Activated naive CD4-positive, alpha-beta T cell treated with anti-CD3 and anti-CD28 coated beads, Interleukin-2, amount 50 U/mL, for 72 hours (primary cell): ENCODE measurements at regions not wholly inside any gene's neighbourhood (a gene's known extent, or its start where the extent isn't known, plus 50 kb on each side); places are given as distances from the start of the nearest gene placed in this dataset.

ENCODE experiments used
- ATAC-seq, 2 donors: fragments of 150-1000 bp; cut with Tn5 transposase; 2 replicates each; pipeline ENCODE4 v1.10.0; 2021; ENCODE audit warnings: mild to moderate bottlenecking in 2 of 2, moderate library complexity in 2 of 2
- DNase-seq, 2 donors: peaks; one replicate each; pipeline ENCODE4 v3.0.0; 2021 to 2022; ENCODE audit warnings: low spot score in 2 of 2
- H3K27ac Mint-ChIP-seq, 2 donors: one replicate each; pipeline ENCODE4 v1.8.0; 2022; ENCODE audit warnings: mild to moderate bottlenecking in 2 of 2, mixed read lengths in 2 of 2
- H3K36me3 Mint-ChIP-seq, 2 donors: one replicate each; pipeline ENCODE4 v1.8.0; 2022; ENCODE audit warnings: mixed read lengths in 2 of 2
- H3K9me3 Mint-ChIP-seq, 2 donors: one replicate each; pipeline ENCODE4 v1.8.0; 2022; ENCODE audit warnings: mixed read lengths in 2 of 2

GRCh38 chr9:81498576-81498975, 190.8 kb downstream of the TLE1 start:
- DNase-seq (no peak), ATAC-seq (no peak)
- Mint-ChIP-seq H3K36me3 (no peaks in the 10 kb centered on the region), H3K27ac (no peak overlapping the region), H3K9me3 (peaks cover 4 to 10% of the 10 kb centered on the region in 2 donors)

- ATAC-seq: no peak
- Mint-ChIP-seq H3K9me3 (peaks cover 4 to 10% of the 10 kb centered on the region in 2 donors), H3K36me3 (no peaks in the 10 kb centered on the region), H3K27ac (no peak overlapping the region)
- DNase-seq: no peak
These were observed 192.3 kb downstream of the TLE1 start for GRCh38 chr9:81497091-81497490.

- Mint-ChIP-seq H3K36me3 (no peaks in the 10 kb centered on the region), H3K9me3 (peaks cover 4 to 5% of the 10 kb centered on the region in 2 donors), H3K27ac (no peak overlapping the region)
- ATAC-seq (no peak), DNase-seq (no peak)
These were observed 196.5 kb downstream of the TLE1 start for GRCh38 chr9:81492710-81493447.

- H3K36me3 Mint-ChIP-seq: no peaks in the 10 kb centered on the region
- DNase-seq: no peak
- ATAC-seq: no peak
- H3K9me3 Mint-ChIP-seq: peaks cover 0 to under 1% of the 10 kb centered on the region in 2 donors
- no peak overlapping the region for H3K27ac Mint-ChIP-seq
These were observed 198.6 kb downstream of the TLE1 start for GRCh38 chr9:81490605-81491331.

- ATAC-seq (no peak), DNase-seq (no peak)
- Mint-ChIP-seq H3K36me3 (no peaks in the 10 kb centered on the region), H3K27ac (no peak overlapping the region), H3K9me3 (peaks cover 0 to 3% of the 10 kb centered on the region in 2 donors)
These were observed 200.3 kb downstream of the TLE1 start for GRCh38 chr9:81489046-81489445.

GRCh38 chr9:81480828-81481604, 208.3 kb downstream of the TLE1 start:
- ATAC-seq: no peak
- no peak for DNase-seq
- H3K36me3 Mint-ChIP-seq: peaks cover 0 to 4% of the 10 kb centered on the region in 2 donors
- H3K9me3 Mint-ChIP-seq: peaks cover 4 to 6% of the 10 kb centered on the region in 2 donors
- H3K27ac Mint-ChIP-seq: no peak overlapping the region

GRCh38 chr9:81479573-81479972, 209.8 kb downstream of the TLE1 start:
- H3K36me3 Mint-ChIP-seq: peaks cover 0 to 4% of the 10 kb centered on the region in 2 donors
- no peak overlapping the region for H3K27ac Mint-ChIP-seq

GRCh38 chr9:81477669-81478068, 211.7 kb downstream of the TLE1 start:
- Mint-ChIP-seq H3K36me3 (peaks cover 0 to 4% of the 10 kb centered on the region in 2 donors), H3K9me3 (peaks cover 3 to 4% of the 10 kb centered on the region in 2 donors), H3K27ac (no peak overlapping the region)
- DNase-seq (no peak), ATAC-seq (no peak)

More at GRCh38 chr9:81479573-81479972, 209.8 kb downstream of the TLE1 start:
- no peak for ATAC-seq
- peaks cover 4% of the 10 kb centered on the region in 2 donors for H3K9me3 Mint-ChIP-seq
- no peak for DNase-seq

GRCh38 chr9:81476813-81477490, 212.4 kb downstream of the TLE1 start:
- H3K9me3 Mint-ChIP-seq: peaks cover 3 to 4% of the 10 kb centered on the region in 2 donors
- peaks cover 0 to 4% of the 10 kb centered on the region in 2 donors for H3K36me3 Mint-ChIP-seq
- no peak for DNase-seq
- no peak overlapping the region for H3K27ac Mint-ChIP-seq
- no peak for ATAC-seq

- Mint-ChIP-seq H3K9me3 (no peaks in the 10 kb centered on the region), H3K36me3 (no peaks in the 10 kb centered on the region), H3K27ac (no peak overlapping the region)
- no peak for ATAC-seq
- no peak for DNase-seq
These were observed 214.6 kb downstream of the TLE1 start for GRCh38 chr9:81474792-81475191.

- DNase-seq (no peak), ATAC-seq (no peak)
- Mint-ChIP-seq H3K36me3 (peaks cover 0 to 1% of the 10 kb centered on the region in 2 donors), H3K27ac (no peak overlapping the region), H3K9me3 (no peaks in the 10 kb centered on the region)
These were observed 215.2 kb downstream of the TLE1 start for GRCh38 chr9:81474125-81474524.

GRCh38 chr9:81473708-81474107, 215.6 kb downstream of the TLE1 start:
- H3K27ac Mint-ChIP-seq: no peak overlapping the region
- no peak for ATAC-seq
- no peak for DNase-seq
- peaks cover 0 to 6% of the 10 kb centered on the region in 2 donors for H3K36me3 Mint-ChIP-seq
- H3K9me3 Mint-ChIP-seq: no peaks in the 10 kb centered on the region

GRCh38 chr9:81473206-81473605, 216.1 kb downstream of the TLE1 start:
- ATAC-seq: no peak
- DNase-seq: no peak
- H3K36me3 Mint-ChIP-seq: peaks cover 0 to 7% of the 10 kb centered on the region in 2 donors
- no peak overlapping the region for H3K27ac Mint-ChIP-seq
- H3K9me3 Mint-ChIP-seq: no peaks in the 10 kb centered on the region

GRCh38 chr9:81472701-81473100, 216.6 kb downstream of the TLE1 start:
- Mint-ChIP-seq H3K36me3 (peaks cover 0 to 7% of the 10 kb centered on the region in 2 donors), H3K27ac (no peak overlapping the region)

GRCh38 chr9:81470864-81471263, 218.5 kb downstream of the TLE1 start:
- Mint-ChIP-seq H3K9me3 (no peaks in the 10 kb centered on the region), H3K36me3 (peaks cover 0 to 7% of the 10 kb centered on the region in 2 donors), H3K27ac (no peak overlapping the region)
- DNase-seq: no peak
- no peak for ATAC-seq

More at GRCh38 chr9:81472701-81473100, 216.6 kb downstream of the TLE1 start:
- DNase-seq (no peak), ATAC-seq (no peak)
- no peaks in the 10 kb centered on the region for H3K9me3 Mint-ChIP-seq

- DNase-seq: no peak
- Mint-ChIP-seq H3K9me3 (no peaks in the 10 kb centered on the region), H3K27ac (no peak overlapping the region), H3K36me3 (peaks cover 0 to 7% of the 10 kb centered on the region in 2 donors)
- no peak for ATAC-seq
These were observed 221.2 kb downstream of the TLE1 start for GRCh38 chr9:81468084-81468595.
